ENCODE measurements at regions not wholly inside any gene's neighbourhood (a gene's known extent, or its start where the extent isn't known, plus 50 kb on each side); places are given as distances from the start of the nearest gene placed in this dataset.

DNA sequence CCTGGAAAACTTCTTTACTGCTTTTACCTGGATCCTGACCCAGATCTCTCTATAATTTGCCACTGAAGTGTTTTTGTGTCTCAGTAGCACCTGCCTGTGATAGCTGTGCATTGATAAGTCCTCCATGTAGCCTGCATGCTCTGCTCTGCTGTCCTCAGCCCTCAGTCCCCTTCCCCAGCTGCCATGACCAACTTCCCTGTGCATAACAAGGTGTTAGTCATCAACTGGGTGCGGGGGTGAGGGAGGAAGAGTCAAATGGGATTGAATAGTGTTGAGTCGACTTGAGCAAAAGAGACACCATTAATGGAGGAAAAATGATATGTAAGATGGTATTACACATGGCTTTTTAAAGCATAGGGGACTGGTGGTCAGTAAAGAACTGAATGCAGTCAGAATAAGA, 92.2 kb upstream of the PLET1 start:
- TF ChIP-seq GATA1 (IDR thresholded peaks at IDR 0.05; ENCODE audit: low read depth, low read length) (no peak), POLR2A (IDR thresholded peaks at IDR 0.05; ENCODE audit: low read length) (no peak)

All from erythroblast (primary cell).